GM18870 (cell line): ENCODE measurements at regions not wholly inside any gene's neighbourhood (a gene's known extent, or its start where the extent isn't known, plus 50 kb on each side); places are given as distances from the start of the nearest gene placed in this dataset.

Experiments
- ATAC-seq: cut with Tn5 transposase; IDR thresholded peaks from one replicate; pipeline ENCODE4 v1.9.1; 2021; ENCODE audit warnings: moderate library complexity; ENCODE audit not compliant: unreplicated experiment

DNA sequence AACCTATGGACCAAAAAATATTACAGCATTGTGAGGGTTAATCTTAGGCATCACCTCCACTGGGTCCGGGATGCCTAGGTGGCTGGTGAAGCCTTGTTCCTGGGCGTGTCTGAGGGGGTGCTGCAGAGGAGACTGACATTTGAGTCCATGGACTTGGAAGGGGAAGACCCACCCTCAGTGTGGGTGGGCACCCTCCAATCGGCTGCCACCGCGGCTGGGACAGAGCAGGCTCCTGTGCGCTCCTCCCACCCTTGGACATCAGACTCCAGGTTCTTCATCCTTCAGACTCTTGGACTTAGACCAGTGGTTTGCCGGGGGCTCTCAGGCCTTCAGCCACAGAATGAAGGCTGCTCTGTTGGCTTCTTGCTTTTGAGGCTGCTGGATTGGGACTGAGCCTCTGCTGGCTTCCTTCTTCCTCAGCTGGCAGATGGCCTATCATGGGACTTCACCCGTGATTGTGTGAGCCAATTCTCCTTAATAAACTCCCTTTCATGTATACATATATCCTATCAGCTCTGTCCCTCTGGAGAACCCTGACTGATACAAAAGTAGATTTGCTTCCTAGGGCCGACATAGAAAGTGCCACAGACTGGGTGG, 113.1 kb downstream of the TTLL2 start:
- ATAC-seq, result no peak

GRCh38 chr6:167441715-167442206, 116.9 kb downstream of the TTLL2 start:
- no peak for ATAC-seq

GRCh38 chr6:167442245-167442644, 117.4 kb downstream of the TTLL2 start:
- ATAC-seq, result no peak

DNA sequence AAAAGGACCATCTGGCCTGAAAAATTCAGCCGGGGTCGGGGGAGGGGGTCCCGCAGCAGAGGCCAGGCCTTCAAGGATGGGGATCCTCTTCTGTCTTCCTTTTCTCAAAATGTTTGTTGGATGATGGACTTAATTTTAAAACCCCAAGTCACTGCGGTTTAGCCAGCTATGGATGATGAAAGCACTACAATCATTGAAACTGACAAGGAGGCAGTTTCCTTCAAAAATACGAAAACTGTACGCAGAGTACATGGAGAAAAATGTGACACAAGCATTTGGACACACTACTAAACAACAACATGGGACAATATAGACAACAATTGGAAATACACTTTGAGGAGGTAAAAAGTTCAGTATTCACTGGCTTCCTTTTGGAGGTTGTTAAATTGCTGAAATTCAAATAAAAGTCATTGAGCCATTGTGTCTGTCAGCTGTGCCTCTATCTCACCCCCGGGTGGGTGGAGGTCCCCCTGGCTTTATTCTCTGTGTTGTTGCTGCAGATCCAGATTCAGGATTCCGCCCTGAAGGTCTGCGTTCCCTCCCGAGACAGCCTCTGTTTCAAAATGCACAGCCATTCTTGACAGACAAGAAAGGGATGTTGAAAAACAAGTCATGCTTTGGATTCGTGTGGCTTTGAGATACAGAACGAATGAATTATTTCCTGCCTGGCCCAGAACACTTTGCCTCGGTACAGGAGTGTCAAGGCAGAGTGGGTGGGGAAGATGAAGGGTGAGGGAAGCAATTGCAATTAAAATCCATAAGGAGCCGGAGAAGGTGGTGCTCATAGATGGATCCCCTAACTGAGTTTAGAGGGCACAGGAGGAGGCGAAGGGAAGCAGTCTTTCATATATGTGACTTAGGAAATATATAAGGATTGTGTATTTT, 118.2 kb downstream of the TTLL2 start:
- no peak for ATAC-seq

GRCh38 chr6:167444602-167445346, 119.9 kb downstream of the TTLL2 start:
- ATAC-seq, result no peak

GRCh38 chr6:167445568-167445967, 120.7 kb downstream of the TTLL2 start:
- ATAC-seq, result no peak

DNA sequence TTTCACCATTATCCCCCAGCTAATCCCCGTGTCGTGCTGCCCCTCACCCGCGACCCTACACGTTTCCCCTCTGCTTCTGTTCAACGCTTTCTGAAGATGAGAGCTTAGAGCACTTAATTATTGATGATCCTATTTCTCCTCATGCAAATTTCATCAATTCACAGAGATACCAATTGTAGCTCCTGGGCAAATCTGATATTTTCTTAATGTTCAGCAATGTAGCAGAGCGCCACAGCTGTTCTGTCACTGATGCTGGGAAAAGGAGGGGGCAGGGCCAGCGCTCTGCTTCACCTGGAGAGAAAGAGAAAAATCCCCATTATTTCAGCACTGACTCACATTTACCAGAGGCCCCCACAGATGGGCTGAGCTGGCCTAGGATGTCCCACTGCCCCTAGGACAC, 121.2 kb downstream of the TTLL2 start:
- ATAC-seq, result no peak

DNA sequence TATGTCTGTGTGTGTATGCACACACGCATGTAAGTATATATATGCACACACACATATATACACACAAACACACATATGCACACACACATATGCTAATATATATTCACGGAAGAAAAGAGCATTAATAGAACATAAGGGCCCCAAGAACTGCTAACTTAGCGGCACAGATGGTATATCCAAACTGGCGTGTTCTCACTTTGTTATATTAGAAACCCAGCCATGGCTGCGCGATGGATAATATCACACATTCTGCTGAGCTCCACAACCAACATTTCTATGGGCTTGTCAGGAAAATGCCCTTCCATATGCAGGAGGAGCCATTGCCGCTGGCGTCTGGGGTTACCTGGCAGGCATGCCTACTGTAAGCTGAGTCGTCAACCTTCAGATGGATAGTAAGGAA, 122.1 kb downstream of the TTLL2 start:
- ATAC-seq, result no peak

- no peak for ATAC-seq
These were observed 123.5 kb downstream of the TTLL2 start for GRCh38 chr6:167448378-167448777.

- ATAC-seq, result no peak
These were observed 124.4 kb downstream of the TTLL2 start for GRCh38 chr6:167449094-167449861.

DNA sequence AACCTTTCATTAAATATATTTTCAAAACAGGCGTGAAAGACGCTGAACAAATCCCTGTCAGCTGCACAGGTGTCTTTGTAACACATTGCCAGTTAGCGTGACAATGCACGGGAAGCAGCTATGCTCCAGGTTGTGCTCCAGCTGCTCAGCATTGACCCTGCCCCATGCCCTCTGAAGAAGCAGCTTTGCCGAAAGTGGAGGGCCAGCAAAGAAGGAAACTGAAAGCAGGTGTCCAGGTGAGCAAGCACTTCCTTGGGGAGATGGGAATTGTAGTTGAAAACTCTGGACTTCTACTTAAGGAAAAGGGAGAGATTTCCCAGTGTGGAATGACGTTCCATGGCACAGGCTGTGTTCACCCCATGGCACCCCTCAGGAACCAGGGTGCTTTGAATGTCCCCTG, 125.7 kb downstream of the TTLL2 start:
- no peak for ATAC-seq

DNA sequence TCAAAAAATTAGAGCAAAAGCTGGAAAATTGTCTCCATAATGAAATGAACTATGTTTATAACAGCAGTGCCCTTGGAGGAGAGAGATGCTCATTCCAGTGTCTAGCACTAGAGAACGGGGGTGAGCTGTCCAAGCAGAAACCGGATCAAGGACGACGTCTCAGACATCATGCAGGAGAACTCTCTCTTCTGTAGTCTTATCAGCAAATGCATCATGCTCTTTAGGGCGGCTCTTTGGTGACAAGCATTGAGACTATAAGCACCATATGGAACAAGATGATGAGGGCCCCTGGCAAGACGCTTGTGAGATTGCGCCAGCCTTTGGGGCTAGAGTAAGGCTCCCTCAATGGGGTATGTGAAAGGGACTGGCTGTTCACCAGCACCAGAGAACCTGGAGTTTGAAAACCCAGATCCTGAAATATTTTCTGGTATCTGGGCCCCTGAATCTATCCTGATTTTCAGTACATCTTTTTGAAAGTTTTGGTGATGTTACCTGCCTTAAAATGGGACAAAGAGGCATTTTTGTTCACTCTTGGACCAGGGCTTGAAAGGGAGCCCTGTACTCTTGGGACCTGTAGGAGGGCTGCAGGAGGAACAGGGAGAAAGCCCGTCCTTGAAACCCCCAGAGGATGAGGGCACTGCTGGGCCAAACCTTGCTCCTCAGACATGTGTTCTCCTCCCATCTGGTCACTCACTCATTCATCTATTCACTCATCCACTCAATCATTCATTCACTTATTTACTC, 127.6 kb downstream of the TTLL2 start:
- ATAC-seq, result no peak

DNA sequence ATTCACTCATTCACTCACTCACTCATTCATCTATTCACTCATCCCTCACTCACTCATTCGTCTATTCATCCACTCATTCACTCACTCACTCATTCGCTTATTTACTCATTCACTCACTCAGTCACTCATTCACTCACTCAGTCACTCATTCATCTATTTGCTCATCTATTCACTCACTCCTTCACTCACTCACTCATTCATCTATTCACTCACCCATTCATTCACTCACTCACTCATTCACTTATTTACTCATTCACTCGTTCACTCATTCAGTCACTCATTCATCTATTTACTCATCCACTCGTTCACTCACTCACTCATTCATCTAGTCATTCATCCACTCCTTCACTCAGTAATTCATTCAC, 128.2 kb downstream of the TTLL2 start:
- no peak for ATAC-seq

- no peak for ATAC-seq
These were observed 129.1 kb downstream of the TTLL2 start for GRCh38 chr6:167454003-167454402.

DNA sequence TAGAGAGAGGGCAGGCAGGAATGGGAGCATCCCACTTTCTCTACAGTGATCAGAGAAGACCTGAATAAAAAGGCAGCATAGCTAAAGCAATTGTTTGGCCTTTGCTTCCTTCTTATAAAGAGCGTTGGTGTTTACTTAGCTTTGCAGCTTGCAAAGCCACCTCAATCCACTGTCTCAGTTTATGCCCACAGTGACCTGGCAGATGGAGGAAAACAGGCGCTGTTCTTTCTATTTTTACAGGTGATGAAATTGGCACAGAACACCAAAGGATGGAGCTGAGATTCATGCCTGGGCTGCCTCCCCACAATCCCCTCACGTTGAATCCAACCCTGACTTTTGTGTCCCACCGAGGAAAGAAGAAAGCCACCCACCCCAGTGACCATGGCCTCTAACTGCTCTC, 130.5 kb downstream of the TTLL2 start:
- no peak for ATAC-seq

- ATAC-seq, result no peak
These were observed 137.8 kb downstream of the TTLL2 start for GRCh38 chr6:167462514-167463312.

- ATAC-seq, result no peak
These were observed 139.3 kb downstream of the TTLL2 start for GRCh38 chr6:167464177-167464576.

DNA sequence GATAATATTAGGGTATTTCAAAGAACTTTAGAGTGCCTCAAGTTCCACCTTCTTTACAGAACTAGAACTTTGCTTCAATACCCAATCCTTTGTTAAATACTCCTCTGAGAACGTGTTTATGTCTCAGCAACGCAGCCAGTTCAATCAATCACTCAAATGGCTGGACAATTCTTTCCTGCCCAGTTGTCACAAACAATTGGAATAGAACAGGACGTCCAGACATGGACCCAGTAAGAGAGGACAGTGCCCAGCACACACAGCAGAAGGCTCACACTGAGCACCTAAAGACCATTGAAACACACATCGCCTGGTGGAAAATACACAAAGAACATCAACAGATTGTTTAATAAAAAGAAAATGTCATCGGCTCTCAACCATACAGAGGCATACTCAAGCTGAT, 140.6 kb downstream of the TTLL2 start:
- ATAC-seq, result no peak

DNA sequence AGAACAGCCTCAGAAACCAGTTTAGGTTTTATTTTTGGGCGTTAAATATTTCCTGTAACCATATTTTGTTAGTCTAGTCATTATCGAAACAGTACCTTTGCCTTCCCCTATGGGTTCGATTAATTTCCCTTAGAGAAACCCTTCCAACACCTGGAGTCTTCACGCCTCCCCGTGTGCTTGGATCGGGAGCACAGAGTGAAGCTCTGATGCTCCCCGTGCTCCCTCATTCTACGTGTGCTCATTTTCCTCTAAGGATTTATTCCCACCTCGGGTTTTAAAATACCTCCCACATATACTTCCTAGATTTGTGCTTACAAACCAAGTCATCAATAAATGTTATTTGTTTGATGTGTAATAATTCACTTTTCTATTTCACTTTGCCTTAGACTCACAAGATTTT, 142.4 kb downstream of the TTLL2 start:
- no peak for ATAC-seq
